ENCODE measurements at regions not wholly inside any gene's neighbourhood (a gene's known extent, or its start where the extent isn't known, plus 50 kb on each side); places are given as distances from the start of the nearest gene placed in this dataset.

- no peak for DNase-seq (ENCODE audit: low read depth in 2 of 2)
These were observed 180.0 kb upstream of the NTM start for GRCh38 chr11:131190446-131190845.

GRCh38 chr11:131191606-131192005 lies 178.8 kb upstream of the NTM start:
- DNase-seq (ENCODE audit: low read depth in 2 of 2), result no peak

GRCh38 chr11:131192628-131193027 lies 177.8 kb upstream of the NTM start:
- no peak for DNase-seq (ENCODE audit: low read depth in 2 of 2)

- DNase-seq (ENCODE audit: low read depth in 2 of 2), result no peak
These were observed 177.3 kb upstream of the NTM start for GRCh38 chr11:131193031-131193501.

- DNase-seq (ENCODE audit: low read depth in 2 of 2), result no peak
These were observed 175.7 kb upstream of the NTM start for GRCh38 chr11:131194726-131195125.

- no peak for DNase-seq (ENCODE audit: low read depth in 2 of 2)
These were observed 174.5 kb upstream of the NTM start for GRCh38 chr11:131195661-131196517.

GRCh38 chr11:131198161-131199014 lies 172.0 kb upstream of the NTM start:
- DNase-seq (ENCODE audit: low read depth in 2 of 2), result no peak

GRCh38 chr11:131199015-131199280 lies 171.5 kb upstream of the NTM start:
- no peak for DNase-seq (ENCODE audit: low read depth in 2 of 2)

GRCh38 chr11:131201674-131202073 lies 168.7 kb upstream of the NTM start:
- DNase-seq (ENCODE audit: low read depth in 2 of 2), result no peak

GRCh38 chr11:131203040-131203439 lies 167.4 kb upstream of the NTM start:
- DNase-seq (ENCODE audit: low read depth in 2 of 2), result no peak

GRCh38 chr11:131204282-131204681 lies 166.1 kb upstream of the NTM start:
- DNase-seq (ENCODE audit: low read depth in 2 of 2), result no peak

GRCh38 chr11:131204765-131205380 lies 165.5 kb upstream of the NTM start:
- no peak for DNase-seq (ENCODE audit: low read depth in 2 of 2)

GRCh38 chr11:131206671-131207070 lies 163.7 kb upstream of the NTM start:
- DNase-seq (ENCODE audit: low read depth in 2 of 2), result no peak

- DNase-seq (ENCODE audit: low read depth in 2 of 2), result no peak
These were observed 162.5 kb upstream of the NTM start for GRCh38 chr11:131207901-131208300.

GRCh38 chr11:131217313-131218310 lies 152.8 kb upstream of the NTM start:
- no peak for DNase-seq (ENCODE audit: low read depth in 2 of 2)

GRCh38 chr11:131218542-131218941 lies 151.9 kb upstream of the NTM start:
- no peak for DNase-seq (ENCODE audit: low read depth in 2 of 2)

GRCh38 chr11:131219646-131220045 lies 150.8 kb upstream of the NTM start:
- DNase-seq (ENCODE audit: low read depth in 2 of 2), result no peak

GRCh38 chr11:131223198-131223991 lies 147.0 kb upstream of the NTM start:
- DNase-seq (ENCODE audit: low read depth in 2 of 2), result no peak

GRCh38 chr11:131228378-131228777 lies 142.0 kb upstream of the NTM start:
- DNase-seq (ENCODE audit: low read depth in 2 of 2), result no peak

GRCh38 chr11:131229221-131229620 lies 141.2 kb upstream of the NTM start:
- no peak for DNase-seq (ENCODE audit: low read depth in 2 of 2)
